ENCODE measurements at regions not wholly inside any gene's neighbourhood (a gene's known extent, or its start where the extent isn't known, plus 50 kb on each side); places are given as distances from the start of the nearest gene placed in this dataset.
"Not testable (repeated sequence)": the region's sequence is repeated elsewhere in the genome, so short reads cannot be mapped to it uniquely, and the experiment has no call there.

DNA sequence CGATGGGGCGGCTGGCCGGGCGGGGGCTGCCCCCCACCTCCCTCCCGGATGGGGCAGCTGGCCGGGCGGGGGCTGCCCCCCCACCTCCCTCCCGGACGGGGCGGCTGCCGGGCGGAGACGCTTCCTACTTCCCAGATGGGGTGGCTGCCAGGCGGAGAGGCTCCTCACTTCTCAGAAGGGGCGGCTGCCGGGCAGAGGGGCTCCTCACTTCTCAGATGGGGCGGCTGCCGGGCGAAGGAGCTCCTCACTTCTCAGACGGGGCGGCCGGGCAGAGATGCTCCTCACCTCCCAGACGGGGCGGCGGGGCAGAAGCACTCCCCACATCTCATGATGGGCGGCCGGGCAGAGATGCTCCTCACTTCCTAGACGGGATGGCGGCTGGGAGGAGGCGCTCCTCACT is 138.2 kb upstream of the ZNF91 start:
- DNase-seq (ENCODE audit: low spot score), result not testable (repeated sequence)

DNA sequence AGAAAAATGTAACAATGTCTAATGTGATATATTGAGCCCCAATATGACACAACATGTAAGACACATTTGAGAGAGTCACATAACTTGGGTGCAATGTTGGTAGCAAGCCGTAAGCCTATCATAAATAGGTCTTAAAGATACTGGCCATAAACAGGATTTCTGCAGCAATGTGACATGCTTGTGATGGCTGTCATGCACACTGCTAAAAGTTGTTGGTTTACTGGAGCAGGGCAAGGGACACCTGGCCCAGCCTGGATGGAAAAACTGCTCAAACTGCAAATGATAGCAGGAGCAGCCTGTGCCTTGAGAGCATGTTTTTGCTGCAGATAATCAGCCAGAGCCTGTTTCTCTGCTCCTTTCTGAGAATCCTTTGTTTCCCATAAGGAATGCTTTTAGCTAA is 136.7 kb upstream of the ZNF91 start:
- DNase-seq (ENCODE audit: low spot score), result no peak

DNA sequence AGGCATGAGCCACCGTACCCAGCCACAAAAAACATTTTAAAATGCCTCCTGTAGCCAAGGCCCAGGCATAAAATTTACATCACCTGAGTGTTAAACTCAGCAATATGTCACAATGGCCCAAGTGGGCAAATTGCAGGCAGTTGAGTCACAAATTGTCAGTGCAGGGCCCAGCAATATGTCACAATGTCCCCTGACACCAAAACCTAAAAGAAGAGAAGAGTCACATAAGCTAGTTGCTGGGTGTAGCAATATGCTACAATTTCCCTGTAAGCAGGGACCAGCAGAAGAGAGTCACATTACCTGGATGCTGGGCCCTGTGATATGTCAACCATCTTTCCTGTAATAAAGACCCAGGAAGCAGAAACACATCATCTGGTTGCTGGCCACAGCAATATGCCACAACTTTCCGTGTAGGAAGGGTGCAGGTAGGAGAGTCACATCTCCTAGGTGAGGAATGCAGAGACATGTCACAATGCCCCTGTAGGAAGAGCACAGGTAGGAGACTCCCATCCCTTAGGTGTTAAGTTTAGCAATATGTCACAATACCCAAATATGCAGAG is 136.0 kb upstream of the ZNF91 start:
- DNase-seq (ENCODE audit: low spot score), result no peak

DNA sequence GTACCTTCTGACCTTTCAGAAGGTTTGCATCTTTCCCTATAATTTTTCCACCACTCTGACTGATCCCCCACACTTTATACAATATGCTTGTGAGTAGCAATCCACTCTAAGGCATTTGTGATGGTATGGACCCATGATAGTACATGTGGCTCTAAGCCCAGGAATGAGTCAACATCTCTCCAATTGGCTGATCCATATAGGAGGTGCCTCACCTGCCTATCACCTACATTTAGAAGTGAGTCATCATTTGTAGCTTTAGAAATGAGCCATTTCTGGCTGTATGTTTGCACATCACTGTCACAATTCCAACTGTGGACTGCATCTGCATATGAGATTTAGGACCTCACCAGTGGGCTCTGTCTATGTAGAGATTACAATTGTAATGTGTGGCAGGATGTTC is 133.1 kb upstream of the ZNF91 start:
- DNase-seq (ENCODE audit: low spot score), result no peak

DNA sequence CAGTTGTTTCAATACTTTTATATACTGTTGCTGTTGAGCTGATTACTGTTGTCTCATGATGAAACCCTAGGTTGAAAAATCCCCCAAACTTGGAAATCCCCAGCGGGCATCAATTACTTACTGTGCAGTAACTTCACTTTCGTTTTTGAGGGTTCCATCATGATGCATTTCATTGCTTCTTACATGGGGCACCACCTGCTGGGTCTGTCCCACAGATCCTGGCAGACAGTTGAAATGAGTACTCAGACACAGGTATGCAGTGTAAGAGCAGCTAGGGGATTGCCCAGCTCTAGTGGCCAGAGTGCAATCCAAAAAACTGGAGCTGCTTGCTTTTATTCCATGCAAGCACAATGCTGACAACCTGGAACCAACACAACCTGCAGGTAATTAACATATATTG is 132.5 kb upstream of the ZNF91 start:
- peak; percentile 30 for DNase-seq (ENCODE audit: low spot score)

GRCh38 chr19:23526302-23526701 is 131.0 kb upstream of the ZNF91 start:
- no peak for DNase-seq (ENCODE audit: low spot score)

DNA sequence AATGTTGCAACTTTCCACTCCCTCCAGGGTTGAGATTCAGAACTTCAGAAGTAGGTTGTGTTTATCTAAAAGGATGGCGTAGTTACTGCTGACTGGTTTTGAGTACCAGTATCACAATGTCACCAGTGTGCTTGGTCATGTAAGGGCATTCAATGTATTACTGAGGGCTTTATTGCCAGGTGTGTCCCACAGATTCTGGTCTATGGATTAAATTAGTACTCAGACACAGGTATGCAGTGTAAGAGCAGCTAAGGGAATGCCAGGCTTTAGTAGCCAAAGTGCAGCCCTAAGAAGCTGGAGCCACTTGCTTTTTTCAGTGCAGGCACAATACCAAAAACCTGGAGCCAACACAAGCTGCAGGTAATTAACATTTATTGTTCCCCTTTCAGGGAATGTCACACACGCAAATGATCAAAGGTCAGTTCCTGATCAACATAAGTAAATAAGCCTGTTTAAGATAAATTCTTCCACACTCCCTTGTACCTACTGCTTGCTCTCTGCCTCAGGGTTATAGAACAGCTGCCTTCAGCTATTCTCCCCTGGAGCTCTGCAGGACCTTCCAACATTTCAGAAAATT is 130.1 kb upstream of the ZNF91 start:
- no peak for DNase-seq (ENCODE audit: low spot score)

GRCh38 chr19:23523863-23524262 is 128.6 kb upstream of the ZNF91 start:
- no peak for DNase-seq (ENCODE audit: low spot score)

GRCh38 chr19:23522431-23522830 is 127.2 kb upstream of the ZNF91 start:
- DNase-seq (ENCODE audit: low spot score), result no peak

DNA sequence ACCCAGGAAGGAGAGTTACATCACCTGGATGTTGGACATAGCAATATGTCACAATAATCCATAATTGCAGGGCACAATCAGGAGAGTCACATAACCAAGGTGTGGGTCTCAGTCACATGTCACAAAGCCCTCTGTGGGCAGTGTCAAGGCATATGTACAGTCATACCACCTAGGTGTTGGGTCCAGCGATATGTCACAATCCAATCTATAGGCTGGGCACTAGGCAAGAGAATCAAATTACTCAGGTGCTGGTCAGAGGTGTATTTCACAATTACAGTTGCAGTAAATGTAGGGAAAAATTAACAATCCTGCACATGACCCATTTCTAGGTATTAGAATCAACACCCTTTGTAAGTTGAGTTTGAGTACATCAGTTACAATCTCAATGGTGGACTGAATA is 126.2 kb upstream of the ZNF91 start:
- no peak for DNase-seq (ENCODE audit: low spot score)

DNA sequence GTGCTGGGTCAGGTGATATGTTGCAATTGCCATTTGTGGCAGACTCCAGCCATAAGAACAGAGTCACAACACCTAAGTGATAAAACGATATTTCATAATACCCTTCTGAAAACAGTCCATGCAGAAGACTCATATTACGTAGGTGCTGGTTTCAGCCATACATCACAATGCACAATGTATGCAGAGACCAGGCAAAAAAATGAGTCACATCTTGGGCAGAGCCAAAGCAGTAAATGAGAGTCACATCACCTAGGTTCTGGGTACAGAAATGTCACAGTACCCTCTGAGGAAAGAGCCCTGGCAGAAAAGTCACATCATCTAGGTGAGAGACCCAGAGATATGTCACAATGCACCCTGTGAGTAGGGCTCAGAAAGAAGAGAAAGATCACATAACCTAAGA is 125.2 kb upstream of the ZNF91 start:
- no peak for DNase-seq (ENCODE audit: low spot score)

DNA sequence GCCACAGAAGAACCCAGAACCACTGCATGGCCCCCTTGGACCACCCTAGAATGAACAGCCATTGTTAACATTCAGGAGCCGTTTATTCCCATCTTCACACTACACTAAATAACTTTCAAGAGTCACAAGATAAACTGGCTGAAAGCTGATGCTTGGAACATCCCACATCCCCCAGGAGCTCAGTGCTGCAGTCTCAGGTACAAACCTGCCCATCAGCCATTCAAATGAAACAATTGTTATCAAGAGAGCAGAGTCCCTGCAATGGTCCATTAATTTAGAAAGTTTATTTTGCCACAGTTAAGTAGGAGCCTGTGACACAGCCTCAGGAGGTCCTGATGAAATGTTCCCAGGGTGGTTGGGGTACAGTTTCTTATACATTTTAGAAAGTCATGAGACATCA is 123.8 kb upstream of the ZNF91 start:
- no peak for DNase-seq (ENCODE audit: low spot score)

GRCh38 chr19:23516266-23516665 is 121.0 kb upstream of the ZNF91 start:
- no peak for DNase-seq (ENCODE audit: low spot score)

DNA sequence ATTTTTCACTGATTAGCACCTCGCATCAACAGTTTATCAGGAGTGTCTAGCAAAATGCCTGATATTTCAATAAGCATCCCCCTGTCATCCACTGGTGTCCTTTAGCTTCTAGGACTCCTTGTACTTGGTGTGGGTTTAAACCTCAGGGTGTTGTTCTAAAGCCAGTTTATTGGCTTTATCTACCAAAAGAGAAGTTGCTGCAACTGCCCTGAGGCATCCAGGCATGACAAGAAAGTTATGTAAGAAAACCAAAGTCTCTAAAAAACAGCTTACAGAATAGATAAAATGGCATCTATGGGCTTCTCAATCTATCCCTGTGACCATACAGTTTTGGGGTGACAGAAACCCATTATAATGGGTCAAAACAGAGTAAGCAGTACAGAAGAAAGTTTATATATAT is 120.3 kb upstream of the ZNF91 start:
- DNase-seq (ENCODE audit: low spot score), result no peak

DNA sequence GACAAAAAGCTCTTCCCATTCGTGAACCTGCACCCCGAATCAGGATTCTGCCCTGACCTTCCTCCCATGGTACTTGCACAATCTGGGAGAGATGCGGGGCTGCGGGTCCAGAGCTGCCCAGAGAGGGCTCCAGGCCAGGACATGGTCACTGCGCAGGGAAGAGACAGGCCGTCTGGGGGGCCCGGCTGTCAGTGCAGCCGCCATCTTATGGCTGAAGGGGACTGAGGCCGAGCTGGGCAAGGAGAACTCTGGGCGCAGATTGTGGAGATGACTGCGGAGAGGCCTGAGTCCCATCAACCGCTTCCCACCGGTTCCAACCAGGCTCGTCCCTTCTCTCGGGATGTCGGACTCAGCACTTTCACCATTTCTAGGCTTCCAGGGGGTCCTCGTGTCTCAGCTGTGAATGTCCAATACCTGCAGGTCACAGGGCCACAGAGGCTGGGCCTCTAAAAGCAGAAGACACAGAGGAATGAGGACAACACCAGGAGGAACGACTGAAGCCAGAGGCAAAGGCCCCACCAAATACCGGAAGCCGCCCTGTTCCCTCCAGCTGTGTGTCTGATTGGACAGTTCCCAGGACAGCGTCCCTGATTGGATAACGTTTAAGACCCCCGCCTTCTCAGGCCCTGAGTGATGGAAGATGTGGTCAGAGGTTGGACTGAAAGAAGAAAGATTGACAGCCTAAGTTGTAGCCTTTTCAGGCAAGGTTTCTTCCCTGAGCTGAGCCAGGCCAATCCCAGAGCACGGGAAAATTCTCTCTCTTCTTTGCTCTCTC is 117.1 kb upstream of the ZNF91 start:
- DNase-seq (ENCODE audit: low spot score), result no peak

DNA sequence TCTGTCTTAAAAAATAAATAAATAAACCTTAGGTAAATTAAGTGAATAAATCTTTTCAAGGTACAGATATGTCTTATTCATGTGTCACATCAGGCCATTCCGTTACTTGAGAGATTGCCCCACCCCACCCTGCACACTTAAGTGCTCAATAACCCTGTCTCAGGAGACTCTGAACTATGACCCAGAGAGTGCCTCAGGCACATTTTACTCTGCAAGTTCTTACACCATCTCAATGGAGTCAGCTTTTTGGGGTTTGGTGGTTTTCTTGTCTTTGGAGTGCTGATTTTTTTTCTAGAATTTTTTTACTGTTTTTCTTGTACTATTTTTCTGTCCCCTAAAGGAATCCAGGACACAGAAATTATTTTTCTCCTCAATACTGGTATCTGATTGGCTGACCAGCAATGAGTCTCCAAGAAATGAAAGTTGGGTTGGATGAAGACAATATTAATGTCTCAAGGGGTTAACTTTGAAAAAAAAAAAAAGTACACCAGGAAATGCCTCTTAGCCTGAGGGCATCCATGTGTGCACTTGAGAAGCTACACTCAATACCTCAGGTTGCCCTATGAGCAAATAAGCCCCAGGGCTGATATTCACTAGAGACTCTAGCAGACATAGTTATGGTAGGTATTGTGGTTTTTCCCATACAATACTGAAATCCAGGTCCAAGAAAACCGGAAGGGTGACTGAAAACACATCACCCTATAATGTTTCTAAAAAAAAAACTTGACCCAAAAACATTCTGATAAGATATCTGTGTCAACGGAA is 114.6 kb upstream of the ZNF91 start:
- DNase-seq (ENCODE audit: low spot score), result no peak

GRCh38 chr19:23507446-23507845 is 112.2 kb upstream of the ZNF91 start:
- DNase-seq (ENCODE audit: low spot score), result no peak

GRCh38 chr19:23505738-23506137 is 110.5 kb upstream of the ZNF91 start:
- no peak for DNase-seq (ENCODE audit: low spot score)

DNA sequence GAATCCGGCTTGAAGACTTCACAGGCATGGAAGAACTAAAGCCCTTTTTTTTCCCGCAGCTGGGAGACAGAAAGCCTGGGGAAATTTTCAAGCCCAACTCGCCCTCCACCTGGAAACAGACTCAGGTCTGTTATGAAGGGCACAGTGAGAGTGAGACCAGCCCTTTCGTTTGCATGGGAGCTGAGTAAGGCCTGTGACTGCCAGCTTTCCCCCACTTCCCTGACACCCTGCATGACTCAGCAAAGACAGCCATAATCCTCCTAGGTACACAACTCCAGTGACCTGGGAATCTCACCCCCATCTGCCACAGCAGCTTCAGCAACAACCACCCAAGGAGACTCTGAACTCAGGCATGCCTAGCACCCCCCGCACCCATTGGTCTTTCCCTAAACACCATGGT is 87.6 kb upstream of the ZNF91 start:
- DNase-seq (ENCODE audit: low spot score), result no peak

DNA sequence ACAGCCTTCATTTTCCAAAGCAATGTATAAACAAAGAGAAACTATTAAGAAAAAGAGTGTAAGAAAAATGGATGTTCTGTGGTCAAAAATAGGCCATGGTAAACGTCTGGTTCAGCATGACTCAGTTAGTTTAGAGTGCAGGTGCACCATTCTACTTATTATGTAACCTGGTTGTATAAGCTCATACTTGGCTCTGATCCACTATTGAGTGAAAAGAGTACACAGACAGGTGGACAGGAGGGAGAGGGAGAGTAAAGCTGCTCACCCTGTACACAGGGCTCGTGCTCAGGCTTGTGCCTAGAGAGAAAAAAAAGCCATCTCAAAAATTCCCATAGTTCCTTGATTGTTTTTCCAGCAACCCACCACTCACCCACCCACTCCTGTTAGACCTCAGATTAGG is 85.8 kb upstream of the ZNF91 start:
- DNase-seq (ENCODE audit: low spot score), result no peak

- no peak for DNase-seq (ENCODE audit: low spot score)
These were observed 80.2 kb upstream of the ZNF91 start for GRCh38 chr19:23475477-23475876.

DNA sequence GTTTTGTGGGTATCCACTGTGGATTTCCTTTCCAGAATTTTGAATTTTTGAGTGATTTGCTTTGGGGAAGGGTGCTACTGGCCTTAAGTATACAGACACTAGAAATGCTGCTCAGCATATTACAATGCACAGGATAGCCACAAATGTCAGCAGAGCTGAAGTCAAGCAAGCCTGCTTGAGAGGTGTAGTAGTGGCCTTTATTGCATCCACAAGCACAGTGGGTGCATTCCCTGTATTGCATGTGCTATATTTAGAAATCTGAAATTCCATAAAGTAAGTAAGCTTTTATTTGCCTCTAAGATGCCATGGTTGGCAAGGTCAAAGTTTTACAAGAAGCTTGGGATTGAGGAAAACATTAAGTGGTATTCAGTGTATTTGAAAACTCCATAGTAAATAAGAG is 79.5 kb upstream of the ZNF91 start:
- no peak for DNase-seq (ENCODE audit: low spot score)

DNA sequence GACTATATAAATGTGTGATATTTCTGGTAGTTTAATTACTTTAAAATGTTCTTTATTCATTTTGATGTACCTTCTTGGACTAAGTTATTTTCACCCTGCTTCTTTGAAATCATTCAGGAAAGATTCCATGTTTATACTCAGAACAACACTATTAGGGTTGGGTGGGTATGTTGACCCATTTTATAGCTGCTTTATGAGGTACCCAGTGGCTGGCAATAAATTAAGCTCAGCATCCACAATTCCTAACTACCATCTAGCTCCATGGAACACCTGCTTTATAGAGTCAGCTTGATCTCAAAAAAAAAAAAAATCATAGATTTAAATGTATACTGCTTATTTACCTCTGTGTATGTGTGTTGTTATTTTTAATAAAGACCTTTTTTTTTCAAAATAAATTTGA is 78.9 kb upstream of the ZNF91 start:
- DNase-seq (ENCODE audit: low spot score), result no peak

Measured in activated CD4-positive, alpha-beta T cell treated with anti-CD3 and anti-CD28 coated beads, Interleukin-2, Interleukin-4, amounts not matched to agents 100 ng/mL and 50 ng/mL, durations not matched to agents 16 hours and 8 hours (primary cell).